ENCODE measurements at regions not wholly inside any gene's neighbourhood (a gene's known extent, or its start where the extent isn't known, plus 50 kb on each side); places are given as distances from the start of the nearest gene placed in this dataset.

DNA sequence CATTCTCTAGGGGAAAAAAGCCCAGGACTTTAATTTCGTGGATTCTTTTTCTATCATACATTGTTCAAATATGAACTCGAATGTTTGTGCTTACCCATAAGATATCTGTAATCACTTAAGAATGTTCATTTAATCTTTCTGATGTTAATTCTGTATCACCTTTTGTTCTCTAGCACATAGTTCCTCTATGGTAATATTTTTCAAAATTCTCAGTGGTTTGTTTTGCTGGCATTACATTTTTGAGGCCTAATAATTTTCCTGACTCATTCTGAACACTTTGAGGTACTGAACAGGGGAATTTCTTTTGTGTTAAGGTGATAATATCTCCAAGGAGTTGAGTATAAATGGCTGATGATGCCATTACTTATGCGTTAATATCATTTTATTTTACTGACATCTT, 490.7 kb upstream of the PITX2 start:
- intact Hi-C loops (cut with DNase I) = no loop called here
- H3K27me3 ChIP-seq = no peaks in the 10 kb centered on the region
- no peak overlapping the region for H3K27ac ChIP-seq
- 76 to 82% (median 81%) methylated on average over 3 of the region's 3 CpGs for WGBS, 3 donors
- no peak for DNase-seq
- TF ChIP-seq, protein P1, sequence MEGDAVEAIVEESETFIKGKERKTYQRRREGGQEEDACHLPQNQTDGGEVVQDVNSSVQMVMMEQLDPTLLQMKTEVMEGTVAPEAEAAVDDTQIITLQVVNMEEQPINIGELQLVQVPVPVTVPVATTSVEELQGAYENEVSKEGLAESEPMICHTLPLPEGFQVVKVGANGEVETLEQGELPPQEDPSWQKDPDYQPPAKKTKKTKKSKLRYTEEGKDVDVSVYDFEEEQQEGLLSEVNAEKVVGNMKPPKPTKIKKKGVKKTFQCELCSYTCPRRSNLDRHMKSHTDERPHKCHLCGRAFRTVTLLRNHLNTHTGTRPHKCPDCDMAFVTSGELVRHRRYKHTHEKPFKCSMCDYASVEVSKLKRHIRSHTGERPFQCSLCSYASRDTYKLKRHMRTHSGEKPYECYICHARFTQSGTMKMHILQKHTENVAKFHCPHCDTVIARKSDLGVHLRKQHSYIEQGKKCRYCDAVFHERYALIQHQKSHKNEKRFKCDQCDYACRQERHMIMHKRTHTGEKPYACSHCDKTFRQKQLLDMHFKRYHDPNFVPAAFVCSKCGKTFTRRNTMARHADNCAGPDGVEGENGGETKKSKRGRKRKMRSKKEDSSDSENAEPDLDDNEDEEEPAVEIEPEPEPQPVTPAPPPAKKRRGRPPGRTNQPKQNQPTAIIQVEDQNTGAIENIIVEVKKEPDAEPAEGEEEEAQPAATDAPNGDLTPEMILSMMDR (IDR thresholded peaks at IDR 0.05) = no peak
- no peak for TF ChIP-seq POLR2A (IDR thresholded peaks at IDR 0.05)
- H3K36me3 ChIP-seq = no peaks in the 10 kb centered on the region
- H3K4me3 ChIP-seq = no peak overlapping the region
- H3K4me1 ChIP-seq (ENCODE audit: insufficient read depth) = no peaks in the 10 kb centered on the region
- no peaks in the 10 kb centered on the region for H3K9me3 ChIP-seq

DNA sequence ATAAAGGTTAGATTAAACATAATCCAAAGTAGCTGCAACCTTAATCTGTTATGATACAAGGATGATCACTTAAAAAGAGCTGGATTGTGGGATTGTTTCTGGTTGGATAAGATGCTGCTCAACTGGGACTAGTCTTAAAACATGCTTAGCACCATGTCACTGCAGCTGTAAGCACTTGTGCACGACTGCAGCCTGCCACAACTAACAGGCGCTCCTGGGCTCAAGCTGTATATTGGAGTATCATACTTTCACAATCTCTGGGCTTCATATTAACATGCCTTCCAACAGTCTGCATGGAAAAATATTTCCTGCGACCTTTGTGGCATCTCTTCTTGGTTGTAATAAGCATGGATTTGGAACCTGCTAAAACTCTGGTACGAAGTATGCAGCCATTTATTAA, 493.0 kb upstream of the PITX2 start:
- DNase-seq = no peak
- intact Hi-C loops (cut with DNase I) = no loop called here
- Histone ChIP-seq H3K4me3 (no peak overlapping the region), H3K4me1 (ENCODE audit: insufficient read depth) (no peaks in the 10 kb centered on the region), H3K36me3 (no peaks in the 10 kb centered on the region), H3K9me3 (no peaks in the 10 kb centered on the region), H3K27ac (no peak overlapping the region), H3K27me3 (no peaks in the 10 kb centered on the region)
- TF ChIP-seq, protein P1 (IDR thresholded peaks at IDR 0.05) = no peak
- TF ChIP-seq EP300 (IDR thresholded peaks at IDR 0.05) (no peak), POLR2A (IDR thresholded peaks at IDR 0.05) (no peak)
- 62 to 68% (median 64%) methylated on average over 4 of the region's 4 CpGs for WGBS, 3 donors

DNA sequence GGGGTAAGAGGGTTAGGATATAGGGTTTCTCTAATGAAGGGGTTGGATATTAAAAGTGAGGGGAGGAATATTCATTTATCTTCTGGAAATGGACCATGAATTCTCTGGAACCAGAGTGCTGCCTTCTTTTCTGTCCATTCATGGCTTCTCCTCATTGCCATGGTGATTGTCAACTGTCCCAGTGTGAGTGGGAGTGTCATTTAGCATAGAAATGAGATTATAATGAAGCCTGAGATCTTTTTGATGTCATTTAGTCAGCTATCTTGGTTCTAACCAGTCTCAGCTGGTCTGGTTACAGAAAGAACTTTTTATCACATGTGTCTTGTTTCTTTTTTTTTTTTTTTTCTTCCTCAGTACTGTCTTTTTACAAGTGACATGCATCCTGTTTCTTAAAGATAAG, 497.3 kb upstream of the PITX2 start:
- H3K36me3 ChIP-seq = no peaks in the 10 kb centered on the region
- H3K4me3 ChIP-seq = no peak overlapping the region
- H3K27ac ChIP-seq = no peak overlapping the region
- no peak for TF ChIP-seq POLR2A (IDR thresholded peaks at IDR 0.05)
- TF ChIP-seq EP300 (IDR thresholded peaks at IDR 0.05) = no peak
- TF ChIP-seq, protein P1 (IDR thresholded peaks at IDR 0.05) = no peak
- H3K27me3 ChIP-seq = no peaks in the 10 kb centered on the region
- DNase-seq = no peak
- H3K9me3 ChIP-seq = no peaks in the 10 kb centered on the region
- intact Hi-C loops (cut with DNase I) = no loop called here
- H3K4me1 ChIP-seq (ENCODE audit: insufficient read depth) = no peaks in the 10 kb centered on the region

DNA sequence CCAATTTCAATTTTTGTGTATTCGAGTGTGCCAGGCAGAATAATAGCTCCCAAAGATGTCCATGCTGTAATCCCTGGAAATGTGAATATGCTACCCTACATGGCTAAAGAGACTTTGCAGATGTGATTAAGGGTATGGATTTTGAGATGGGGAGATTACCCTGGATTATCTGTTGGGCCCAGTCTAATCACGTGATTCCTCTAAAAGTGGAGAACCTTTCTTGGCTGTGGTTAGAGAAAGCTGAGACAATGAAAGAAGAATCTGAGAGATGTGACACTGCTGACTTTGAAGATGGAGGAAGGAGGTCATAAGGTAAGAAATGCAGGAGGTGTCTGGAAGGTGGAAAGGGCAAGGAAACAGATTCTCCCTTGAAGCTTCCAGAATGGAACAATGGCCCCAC, 503.5 kb upstream of the PITX2 start:
- no peak for DNase-seq
- no peaks in the 10 kb centered on the region for H3K36me3 ChIP-seq
- no peaks in the 10 kb centered on the region for H3K27me3 ChIP-seq
- no peaks in the 10 kb centered on the region for H3K4me1 ChIP-seq (ENCODE audit: insufficient read depth)
- H3K27ac ChIP-seq = no peak overlapping the region
- WGBS, 3 donors = 88 to 90% (median 89%) methylated on average over 2 of the region's 2 CpGs
- H3K4me3 ChIP-seq = no peak overlapping the region
- H3K9me3 ChIP-seq = no peaks in the 10 kb centered on the region
- intact Hi-C loops (cut with DNase I) = no loop called here
- no peak for TF ChIP-seq POLR2A (IDR thresholded peaks at IDR 0.05)

DNA sequence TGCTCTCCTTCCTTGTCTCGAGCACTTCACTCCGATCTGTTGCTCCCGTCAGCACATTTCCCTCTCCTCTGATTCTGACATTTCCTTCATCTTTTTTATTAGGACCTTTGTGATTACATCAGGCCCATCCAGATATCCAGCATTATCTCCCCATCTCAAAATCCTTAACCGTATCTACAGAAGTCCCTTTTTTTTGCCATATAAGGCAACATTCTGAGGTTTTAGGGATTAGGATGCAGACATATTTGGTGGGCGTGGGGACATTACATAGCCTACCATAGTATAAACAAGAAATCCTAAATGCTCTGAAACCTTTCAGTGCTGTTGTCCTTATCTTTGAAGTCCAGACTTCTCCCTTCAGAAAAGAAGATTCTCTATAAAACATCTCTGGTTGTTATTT, 505.0 kb upstream of the PITX2 start:
- DNase-seq = no peak
- H3K9me3 ChIP-seq = no peaks in the 10 kb centered on the region
- no peaks in the 10 kb centered on the region for H3K4me1 ChIP-seq (ENCODE audit: insufficient read depth)
- WGBS, 3 donors = 72 to 78% (median 77%) methylated on average over 5 of the region's 5 CpGs
- intact Hi-C loops (cut with DNase I) = no loop called here
- H3K27ac ChIP-seq = no peak overlapping the region
- TF ChIP-seq POLR2A (IDR thresholded peaks at IDR 0.05) = no peak
- no peak overlapping the region for H3K4me3 ChIP-seq
- H3K36me3 ChIP-seq = no peaks in the 10 kb centered on the region
- H3K27me3 ChIP-seq = no peaks in the 10 kb centered on the region

DNA sequence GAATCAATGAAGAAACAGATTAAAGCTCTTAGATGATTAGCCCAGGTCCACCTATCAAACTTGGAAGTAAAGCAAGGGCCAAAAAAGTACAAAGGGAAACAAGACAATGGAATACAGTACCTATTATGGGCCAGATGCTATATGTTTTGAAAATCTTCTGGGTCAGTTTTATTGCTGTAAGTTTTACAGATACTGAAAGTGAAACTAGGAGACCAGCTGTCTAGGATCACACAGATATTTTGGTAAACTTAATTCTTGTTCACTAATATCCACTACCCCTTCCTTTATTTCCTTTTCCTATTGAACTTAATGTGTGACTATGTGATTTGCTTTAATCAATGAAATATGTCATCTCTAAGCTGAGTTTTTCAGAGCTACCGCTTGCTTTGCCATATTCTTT, 505.4 kb upstream of the PITX2 start:
- H3K27ac ChIP-seq = no peak overlapping the region
- no peaks in the 10 kb centered on the region for H3K27me3 ChIP-seq
- H3K36me3 ChIP-seq = no peaks in the 10 kb centered on the region
- intact Hi-C loops (cut with DNase I) = no loop called here
- no peaks in the 10 kb centered on the region for H3K4me1 ChIP-seq (ENCODE audit: insufficient read depth)
- WGBS, 3 donors = 81 to 86% (median 82%) methylated on average over 1 of the region's 1 CpG
- no peaks in the 10 kb centered on the region for H3K9me3 ChIP-seq
- H3K4me3 ChIP-seq = no peak overlapping the region
- TF ChIP-seq EP300 (IDR thresholded peaks at IDR 0.05) = no peak
- TF ChIP-seq, protein P1 (IDR thresholded peaks at IDR 0.05) = no peak
- TF ChIP-seq POLR2A (IDR thresholded peaks at IDR 0.05) = no peak
- DNase-seq = no peak
